HG03565 (cell line): ENCODE measurements at regions not wholly inside any gene's neighbourhood (a gene's known extent, or its start where the extent isn't known, plus 50 kb on each side); places are given as distances from the start of the nearest gene placed in this dataset.
"Not testable (repeated sequence)": the region's sequence is repeated elsewhere in the genome, so short reads cannot be mapped to it uniquely, and the experiment has no call there.

Experiments
- ATAC-seq: cut with Tn5 transposase; IDR thresholded peaks from one replicate; pipeline ENCODE4 v1.9.1; 2021; ENCODE audit warnings: mild to moderate bottlenecking, moderate library complexity; ENCODE audit not compliant: unreplicated experiment

GRCh38 chr7:106713452-106713851 lies 52.5 kb upstream of the CCDC71L start:
- ATAC-seq, result not testable (repeated sequence)

DNA sequence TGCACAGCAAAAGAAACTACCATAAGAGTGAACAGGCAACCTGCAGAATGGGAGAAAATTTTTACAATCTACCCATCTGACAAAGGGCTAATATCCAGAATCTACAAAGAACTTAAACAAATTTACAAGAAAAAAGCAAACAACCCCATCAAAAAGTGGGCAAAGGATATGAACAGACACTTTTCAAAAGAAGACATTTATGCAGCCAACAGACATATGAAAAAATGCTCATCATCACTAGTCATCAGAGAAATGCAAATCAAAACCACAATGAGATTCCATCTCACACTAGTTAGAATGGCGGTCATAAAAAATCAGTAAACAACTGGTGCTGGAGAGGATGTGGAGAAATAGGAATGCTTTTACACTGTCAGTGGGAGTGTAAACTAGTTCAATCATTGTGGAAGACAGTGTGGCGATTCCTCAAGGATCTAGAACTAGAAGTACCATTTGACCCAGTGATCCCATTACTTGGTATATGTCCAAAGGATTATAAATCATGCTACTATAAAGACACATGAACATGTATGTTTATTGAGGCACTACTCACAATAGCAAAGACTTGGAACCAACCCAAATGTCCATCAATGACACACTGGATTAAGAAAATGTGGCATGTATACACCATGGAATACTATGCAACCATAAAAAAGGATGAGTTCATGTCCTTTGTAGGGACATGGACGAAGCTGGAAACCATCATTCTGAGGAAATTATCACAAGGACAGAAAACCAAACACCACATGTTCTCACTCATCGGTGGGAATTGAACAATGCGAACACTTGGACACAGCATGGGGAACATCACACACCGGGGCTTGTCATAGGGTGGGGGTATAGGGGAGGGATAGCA lies 53.9 kb upstream of the CCDC71L start:
- not testable (repeated sequence) for ATAC-seq

DNA sequence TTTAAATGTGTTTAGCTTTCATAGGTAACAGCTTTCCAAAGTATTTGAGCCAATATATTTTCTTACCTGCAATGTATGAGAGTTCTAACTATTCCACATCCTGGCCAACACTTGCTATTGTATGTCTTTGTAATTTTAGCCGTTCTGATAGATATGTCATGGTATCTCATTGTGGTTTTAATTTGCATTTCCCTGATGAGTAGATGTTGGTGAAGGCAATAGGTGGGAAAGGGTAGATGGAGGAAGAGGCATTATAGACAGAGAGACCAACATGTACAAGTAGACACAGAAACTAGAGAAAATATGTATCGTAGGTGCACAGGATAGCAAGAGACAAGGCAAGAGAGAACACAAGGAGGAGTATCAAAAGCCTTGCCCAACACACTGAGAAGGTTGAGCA lies 54.8 kb upstream of the CCDC71L start:
- ATAC-seq, result no peak

DNA sequence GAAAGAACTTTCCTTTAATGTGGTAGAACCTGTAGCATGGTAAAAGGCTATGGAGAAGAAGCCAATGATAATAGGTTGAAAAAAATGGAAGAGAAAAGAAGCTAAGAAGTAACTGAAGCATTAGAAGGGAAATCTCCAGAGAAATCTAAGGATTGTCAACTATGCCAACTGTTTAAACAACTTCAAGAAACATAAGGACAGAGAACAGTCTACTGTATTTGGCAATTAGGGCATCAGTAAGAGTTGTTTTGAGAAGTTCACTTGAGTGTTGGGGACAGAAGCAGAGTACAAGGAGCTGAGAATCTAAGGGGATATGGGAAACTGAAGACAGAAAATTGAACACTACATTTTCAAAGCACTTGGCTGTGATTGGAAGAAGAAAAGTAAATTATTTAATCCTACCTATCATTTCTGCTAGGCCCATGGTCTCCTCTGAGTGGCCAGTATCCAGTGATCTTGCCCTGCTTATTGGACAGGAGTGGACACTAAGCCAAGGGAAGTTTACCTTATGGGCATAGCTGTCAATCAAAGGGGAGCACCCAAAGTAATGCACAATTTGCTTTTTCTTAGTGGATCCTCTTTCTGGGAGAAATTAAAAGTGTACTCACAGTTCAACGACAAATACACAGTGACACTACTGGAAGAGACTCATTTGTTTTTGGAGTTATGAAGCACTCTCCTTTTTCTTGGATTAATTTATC lies 56.4 kb upstream of the CCDC71L start:
- ATAC-seq, result no peak

DNA sequence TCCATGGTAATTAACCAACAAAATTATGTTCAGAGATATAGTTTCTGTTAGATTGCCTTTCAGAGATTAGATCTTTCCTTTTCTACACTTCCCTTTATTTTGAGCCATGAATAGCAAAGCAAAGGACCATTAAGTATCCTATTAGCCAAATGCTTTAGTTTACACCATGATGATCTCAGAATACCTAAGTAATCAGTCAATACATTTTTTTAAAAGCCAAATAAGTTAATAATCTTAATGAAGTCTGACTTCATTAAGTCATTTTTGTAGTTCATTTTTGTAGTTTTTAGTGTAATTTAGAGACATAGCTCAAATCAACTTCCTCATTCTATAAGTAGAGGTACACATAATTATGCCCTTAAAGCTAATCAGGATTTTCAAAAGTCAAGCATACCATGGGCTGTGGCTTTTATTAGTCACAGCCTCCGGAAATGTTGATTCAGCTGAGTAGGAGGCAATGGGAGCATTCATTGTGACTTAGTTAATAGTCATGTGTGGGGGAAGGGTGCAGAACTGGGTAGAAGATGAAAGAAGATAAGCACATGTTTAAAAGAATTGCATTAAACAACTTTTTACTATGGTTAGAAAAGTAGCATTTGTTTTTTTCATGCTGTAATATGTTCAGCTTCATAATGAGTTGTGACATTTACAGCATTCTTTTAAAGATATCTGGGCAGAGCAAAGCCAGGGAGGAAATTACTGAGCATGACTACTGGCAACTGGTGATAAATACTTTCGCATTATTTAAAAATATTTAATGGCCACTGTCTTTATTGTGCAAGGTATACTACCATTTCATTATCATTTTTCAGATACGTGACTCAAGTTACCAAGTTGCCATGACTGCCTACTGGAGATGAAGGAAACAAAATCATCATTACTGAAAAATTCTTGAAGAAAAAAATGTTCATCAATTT lies 57.3 kb upstream of the CCDC71L start:
- ATAC-seq, result peak; percentile 89

DNA sequence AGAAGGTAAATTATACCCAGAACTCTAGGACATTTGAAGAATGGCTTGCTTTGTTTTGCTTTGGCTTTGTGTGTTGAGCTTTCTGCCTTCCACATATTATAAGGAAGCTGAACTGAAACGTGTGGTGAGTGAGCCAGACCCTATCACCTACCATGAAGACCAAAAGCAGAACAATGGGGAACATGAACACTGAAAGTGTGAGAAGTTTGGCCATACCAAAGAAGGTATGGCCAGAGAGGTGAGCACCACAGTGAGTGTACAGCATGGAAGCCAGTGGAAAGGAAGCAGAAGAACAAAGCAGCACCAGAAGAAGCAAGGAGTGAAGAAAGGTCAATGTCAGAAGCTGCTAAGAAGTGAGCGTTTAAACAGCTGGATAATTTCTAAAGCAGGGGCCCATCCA lies 59.7 kb upstream of the CCDC71L start:
- ATAC-seq, result peak; percentile 47

DNA sequence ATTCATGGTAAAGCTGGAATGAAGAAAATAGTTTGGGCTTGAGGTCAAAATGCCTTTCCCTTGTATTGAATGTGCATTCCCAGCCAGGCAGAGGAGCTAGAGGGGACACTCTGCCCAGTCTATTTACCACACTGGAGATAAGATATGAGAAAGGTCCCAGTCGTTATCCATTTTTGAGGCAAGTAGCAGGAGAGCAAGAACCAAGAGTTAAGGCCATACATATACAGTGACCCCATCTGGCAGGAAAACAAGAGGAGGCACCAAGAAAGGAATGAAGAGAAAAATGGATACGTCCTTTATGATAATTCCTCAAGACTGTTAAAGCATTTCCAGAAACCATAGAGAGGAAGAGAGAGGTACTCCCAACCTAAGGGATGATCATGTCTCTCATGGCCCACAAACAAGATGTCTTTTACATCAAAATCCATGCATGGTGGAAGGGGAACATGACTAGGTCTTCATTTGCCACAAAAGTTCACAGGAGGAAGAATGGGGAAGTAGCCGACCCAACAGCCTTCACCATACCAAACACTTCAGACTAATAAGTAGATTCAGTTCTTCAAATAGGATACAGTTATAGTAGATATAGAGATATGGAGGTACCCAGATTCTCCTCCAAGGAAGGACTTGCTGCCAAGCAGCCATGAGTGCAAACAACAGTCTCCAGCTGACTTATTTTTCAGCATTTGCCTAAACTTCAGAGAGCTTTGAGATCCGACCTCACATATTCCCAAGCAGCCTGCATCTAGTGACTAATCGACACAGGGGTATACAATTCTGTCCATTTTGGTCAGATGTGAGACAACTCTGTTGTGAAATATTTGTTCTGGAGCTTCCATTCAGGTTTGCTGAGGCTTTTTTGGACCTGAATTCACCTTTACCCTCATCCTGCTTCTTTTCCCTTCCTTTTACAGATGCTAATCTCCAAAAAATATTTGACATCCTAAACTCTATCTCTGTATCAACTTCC lies 61.1 kb upstream of the CCDC71L start:
- no peak for ATAC-seq

- ATAC-seq, result no peak
These were observed 62.4 kb upstream of the CCDC71L start for GRCh38 chr7:106723398-106723797.

DNA sequence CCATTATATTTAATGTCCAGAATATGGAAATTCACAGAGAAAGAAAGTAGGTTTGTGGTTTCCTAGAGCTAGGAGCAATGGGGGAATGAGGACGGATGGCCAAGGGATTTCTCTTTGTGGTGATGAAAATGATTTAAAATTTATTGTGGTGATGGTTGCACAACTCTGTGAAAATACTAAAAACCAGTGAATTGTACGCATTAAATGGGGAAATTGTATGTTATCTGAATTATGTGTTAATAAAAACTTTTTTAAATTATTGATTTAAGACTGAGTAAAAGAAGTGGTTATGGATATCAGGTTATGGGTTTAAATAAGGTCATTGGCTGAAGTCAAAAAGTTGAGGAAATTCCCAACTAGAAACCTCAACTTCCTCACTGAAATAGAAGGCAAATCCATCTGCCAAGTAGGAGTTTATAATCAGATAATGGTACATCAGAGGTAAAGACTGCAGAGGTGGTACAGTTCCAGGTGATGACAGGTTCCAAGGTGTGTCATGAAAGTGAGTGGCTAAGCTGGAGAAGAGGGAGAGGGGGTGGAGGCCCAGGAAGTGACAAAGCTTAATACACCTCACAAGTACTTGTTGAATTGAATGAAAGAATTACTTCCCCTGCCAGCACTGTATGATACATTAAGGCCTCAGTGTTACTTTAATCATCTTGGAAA lies 68.9 kb upstream of the CCDC71L start:
- ATAC-seq, result no peak

GRCh38 chr7:106731187-106731586 lies 70.2 kb upstream of the CCDC71L start:
- peak; percentile 92 for ATAC-seq

GRCh38 chr7:106731646-106732444 lies 70.9 kb upstream of the CCDC71L start:
- no peak for ATAC-seq

DNA sequence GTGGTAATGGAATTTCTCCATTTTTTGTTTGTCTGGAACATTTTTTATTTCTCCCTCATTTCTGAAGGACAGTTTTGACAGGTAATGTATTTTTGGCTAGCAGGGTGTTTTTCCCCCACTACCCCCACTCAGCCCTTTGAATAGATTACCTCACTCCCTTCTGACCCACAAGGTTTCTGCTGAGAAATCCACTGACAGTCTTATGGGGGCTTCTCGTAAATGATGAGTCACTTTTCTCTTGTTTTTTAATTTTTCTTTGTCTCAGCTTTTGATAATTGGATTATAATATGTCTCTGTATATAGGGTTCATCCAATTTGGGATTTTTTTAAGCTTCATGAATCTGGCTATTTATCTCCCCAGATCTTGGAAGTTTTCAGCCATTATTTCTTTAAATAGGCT lies 74.7 kb upstream of the CCDC71L start:
- no peak for ATAC-seq

- no peak for ATAC-seq
These were observed 75.2 kb upstream of the CCDC71L start for GRCh38 chr7:106736123-106736507.

GRCh38 chr7:106736508-106737201 lies 75.7 kb upstream of the CCDC71L start:
- ATAC-seq, result peak; percentile 85

DNA sequence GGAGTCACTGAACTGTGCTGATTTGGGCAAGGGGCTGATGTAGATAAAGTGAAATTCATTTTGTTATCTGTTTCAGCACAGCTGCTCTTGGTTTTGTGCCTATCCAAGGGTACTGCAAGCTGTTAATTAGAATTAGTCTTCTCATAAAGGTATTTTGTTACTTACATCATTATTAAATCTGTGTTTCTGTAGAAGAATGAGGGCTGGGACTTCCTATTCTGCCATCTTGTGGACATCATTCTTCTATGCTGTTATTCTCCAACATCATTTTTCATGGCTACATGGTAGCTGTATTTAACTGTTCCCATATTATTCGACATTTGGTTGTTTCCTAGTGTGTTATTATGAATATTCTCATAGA lies 76.2 kb upstream of the CCDC71L start:
- ATAC-seq, result no peak

GRCh38 chr7:106740806-106741205 lies 79.8 kb upstream of the CCDC71L start:
- ATAC-seq, result no peak

GRCh38 chr7:106744563-106745091 lies 83.7 kb upstream of the CCDC71L start:
- ATAC-seq, result no peak

DNA sequence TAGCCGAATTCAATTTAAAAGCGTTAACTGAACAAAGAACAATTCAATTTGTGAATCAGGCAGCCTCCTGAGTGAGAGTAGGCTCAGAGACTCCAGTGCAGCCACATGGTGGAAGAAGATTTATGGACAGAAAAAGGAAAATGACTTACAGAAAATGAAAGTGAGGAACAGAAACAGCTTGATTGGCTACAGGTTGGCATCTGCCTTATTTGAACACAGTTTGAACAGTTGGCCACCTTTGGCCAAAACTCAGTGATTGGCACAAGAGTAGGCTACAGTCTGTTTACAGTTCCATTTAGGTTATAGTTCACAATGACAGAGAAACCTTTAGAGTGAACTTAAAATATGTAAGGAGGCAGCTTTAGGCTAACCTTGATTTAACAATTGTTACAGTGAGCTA lies 86.3 kb upstream of the CCDC71L start:
- ATAC-seq, result not testable (repeated sequence)
